ENCODE measurements at regions not wholly inside any gene's neighbourhood (a gene's known extent, or its start where the extent isn't known, plus 50 kb on each side); places are given as distances from the start of the nearest gene placed in this dataset.

DNA sequence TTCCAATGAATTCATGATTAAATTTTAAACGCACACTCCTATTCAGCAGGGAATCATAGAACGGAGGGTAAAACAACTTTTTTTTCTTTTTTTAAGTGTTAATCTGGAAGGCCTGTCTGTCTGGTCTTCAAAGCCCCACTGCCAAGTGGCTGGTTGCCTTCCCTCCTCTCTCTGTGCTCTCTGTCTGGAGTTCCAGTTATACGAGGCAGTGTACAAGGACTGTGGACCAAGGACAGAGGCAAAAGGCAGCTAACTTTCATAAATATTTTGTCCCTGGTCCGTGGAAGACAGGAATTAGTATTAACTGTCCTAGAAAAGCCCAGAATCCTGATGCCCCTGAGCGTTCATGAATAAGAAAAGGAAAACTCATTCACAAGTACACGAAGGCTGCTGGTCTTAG, 164.0 kb upstream of the E2F8 start:
- TF ChIP-seq, protein P1, sequence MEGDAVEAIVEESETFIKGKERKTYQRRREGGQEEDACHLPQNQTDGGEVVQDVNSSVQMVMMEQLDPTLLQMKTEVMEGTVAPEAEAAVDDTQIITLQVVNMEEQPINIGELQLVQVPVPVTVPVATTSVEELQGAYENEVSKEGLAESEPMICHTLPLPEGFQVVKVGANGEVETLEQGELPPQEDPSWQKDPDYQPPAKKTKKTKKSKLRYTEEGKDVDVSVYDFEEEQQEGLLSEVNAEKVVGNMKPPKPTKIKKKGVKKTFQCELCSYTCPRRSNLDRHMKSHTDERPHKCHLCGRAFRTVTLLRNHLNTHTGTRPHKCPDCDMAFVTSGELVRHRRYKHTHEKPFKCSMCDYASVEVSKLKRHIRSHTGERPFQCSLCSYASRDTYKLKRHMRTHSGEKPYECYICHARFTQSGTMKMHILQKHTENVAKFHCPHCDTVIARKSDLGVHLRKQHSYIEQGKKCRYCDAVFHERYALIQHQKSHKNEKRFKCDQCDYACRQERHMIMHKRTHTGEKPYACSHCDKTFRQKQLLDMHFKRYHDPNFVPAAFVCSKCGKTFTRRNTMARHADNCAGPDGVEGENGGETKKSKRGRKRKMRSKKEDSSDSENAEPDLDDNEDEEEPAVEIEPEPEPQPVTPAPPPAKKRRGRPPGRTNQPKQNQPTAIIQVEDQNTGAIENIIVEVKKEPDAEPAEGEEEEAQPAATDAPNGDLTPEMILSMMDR (IDR thresholded peaks at IDR 0.05; ENCODE audit: insufficient read depth, low read depth, low read length): no peak
- TF ChIP-seq EZH2 (IDR thresholded peaks at IDR 0.05; ENCODE audit: insufficient read depth, low read length): no peak
